ENCODE measurements at regions not wholly inside any gene's neighbourhood (a gene's known extent, or its start where the extent isn't known, plus 50 kb on each side); places are given as distances from the start of the nearest gene placed in this dataset.

GRCh38 chr10:3427950-3428354 lies 255.4 kb upstream of the PITRM1 start:
- no peak for TF ChIP-seq POLR2AphosphoS5 (IDR thresholded peaks at IDR 0.05; ENCODE audit: low read depth, low read length)
- no peak for TF ChIP-seq REST (IDR thresholded peaks at IDR 0.05; ENCODE audit: insufficient read depth in 1 of 2, low read depth in 2 of 2, low read length in 2 of 2)
- TF ChIP-seq TAF1 (IDR thresholded peaks at IDR 0.05; ENCODE audit: borderline replicate concordance, insufficient read depth, low read length) = no peak
- TF ChIP-seq SIN3A (IDR thresholded peaks at IDR 0.05; ENCODE audit: borderline replicate concordance, insufficient read depth, low read length) = no peak
- no peak for TF ChIP-seq FOXP2 (optimal IDR thresholded peaks at IDR 0.05; ENCODE audit: borderline replicate concordance, extremely low read depth, extremely low read length, insufficient read depth)

DNA sequence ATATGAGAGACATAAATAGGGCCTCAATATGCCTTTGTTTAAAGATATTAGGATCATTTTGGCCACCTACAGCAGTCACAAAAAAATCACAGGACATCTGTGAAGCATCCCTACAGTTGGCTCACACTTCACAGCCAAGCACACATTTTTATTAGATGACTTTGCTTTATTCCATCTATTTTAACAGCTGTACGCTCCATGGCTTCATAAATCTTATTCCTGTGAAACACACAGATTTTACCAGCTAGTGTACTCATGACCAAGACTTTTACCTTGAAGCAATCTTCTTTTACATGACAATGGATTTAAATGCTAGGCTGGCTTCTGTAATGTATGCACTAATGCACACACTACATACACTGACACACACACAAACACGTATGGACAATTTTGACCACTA lies 254.8 kb upstream of the PITRM1 start:
- TF ChIP-seq TAF1 (IDR thresholded peaks at IDR 0.05; ENCODE audit: borderline replicate concordance, insufficient read depth, low read length) (no peak), REST (IDR thresholded peaks at IDR 0.05; ENCODE audit: insufficient read depth in 1 of 2, low read depth in 2 of 2, low read length in 2 of 2) (no peak), FOXP2 (optimal IDR thresholded peaks at IDR 0.05; ENCODE audit: borderline replicate concordance, extremely low read depth, extremely low read length, insufficient read depth) (no peak), POLR2AphosphoS5 (IDR thresholded peaks at IDR 0.05; ENCODE audit: low read depth, low read length) (no peak), SIN3A (IDR thresholded peaks at IDR 0.05; ENCODE audit: borderline replicate concordance, insufficient read depth, low read length) (no peak)

DNA sequence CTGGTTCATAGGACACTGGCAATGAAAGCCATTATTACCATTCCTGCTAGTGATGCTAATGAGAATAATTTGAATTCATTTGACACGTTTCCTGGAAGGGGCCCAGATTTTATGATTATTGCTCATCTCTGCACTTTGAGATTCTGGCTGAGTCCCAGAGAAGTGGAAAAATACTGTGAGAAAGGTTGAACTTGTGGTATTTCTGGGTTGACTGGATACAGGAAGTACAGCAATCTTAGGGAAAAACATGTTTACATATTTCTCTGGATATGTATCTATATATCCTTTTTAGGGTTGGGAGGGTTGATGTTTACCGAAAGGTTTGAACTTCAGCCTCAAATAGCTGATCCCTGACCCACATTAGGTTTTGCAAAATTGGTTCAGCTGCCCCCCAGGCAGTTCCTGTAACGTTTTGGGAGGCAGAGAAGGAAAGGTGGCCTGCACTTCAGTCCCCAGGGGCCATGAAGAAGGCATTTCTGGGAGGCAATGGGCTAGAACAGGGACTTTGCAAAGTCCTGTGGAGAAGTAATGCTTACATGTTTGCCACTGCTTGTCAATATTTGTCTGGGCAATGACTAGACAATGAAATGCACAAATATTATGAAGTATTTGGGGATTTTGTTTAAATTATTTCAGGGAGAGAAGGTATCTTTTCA lies 253.7 kb upstream of the PITRM1 start:
- TF ChIP-seq REST (IDR thresholded peaks at IDR 0.05; ENCODE audit: insufficient read depth in 1 of 2, low read depth in 2 of 2, low read length in 2 of 2) = no peak
- TF ChIP-seq POLR2AphosphoS5 (IDR thresholded peaks at IDR 0.05; ENCODE audit: low read depth, low read length) = no peak
- no peak for TF ChIP-seq FOXP2 (optimal IDR thresholded peaks at IDR 0.05; ENCODE audit: borderline replicate concordance, extremely low read depth, extremely low read length, insufficient read depth)
- no peak for TF ChIP-seq TAF1 (IDR thresholded peaks at IDR 0.05; ENCODE audit: borderline replicate concordance, insufficient read depth, low read length)
- no peak for TF ChIP-seq SIN3A (IDR thresholded peaks at IDR 0.05; ENCODE audit: borderline replicate concordance, insufficient read depth, low read length)

GRCh38 chr10:3425716-3426115 lies 253.1 kb upstream of the PITRM1 start:
- no peak for TF ChIP-seq FOXP2 (optimal IDR thresholded peaks at IDR 0.05; ENCODE audit: borderline replicate concordance, extremely low read depth, extremely low read length, insufficient read depth)
- TF ChIP-seq POLR2AphosphoS5 (IDR thresholded peaks at IDR 0.05; ENCODE audit: low read depth, low read length) = no peak
- no peak for TF ChIP-seq SIN3A (IDR thresholded peaks at IDR 0.05; ENCODE audit: borderline replicate concordance, insufficient read depth, low read length)
- TF ChIP-seq REST (IDR thresholded peaks at IDR 0.05; ENCODE audit: insufficient read depth in 1 of 2, low read depth in 2 of 2, low read length in 2 of 2) = no peak
- no peak for TF ChIP-seq TAF1 (IDR thresholded peaks at IDR 0.05; ENCODE audit: borderline replicate concordance, insufficient read depth, low read length)
